GM12865 (cell line): ENCODE measurements at regions not wholly inside any gene's neighbourhood (a gene's known extent, or its start where the extent isn't known, plus 50 kb on each side); places are given as distances from the start of the nearest gene placed in this dataset.
A peak's percentile ranks its signal among the peaks of the same experiment; 100 is the strongest.
"Not testable (repeated sequence)": the region's sequence is repeated elsewhere in the genome, so short reads cannot be mapped to it uniquely, and the experiment has no call there.

ENCODE experiments used
- DNase-seq: peaks from one replicate; pipeline ENCODE4 v3.0.0; 2010; ENCODE audit warnings: low read depth
- H3K4me3 ChIP-seq: 2 replicates; pipeline ENCODE4 v1.5.1; 2011; ENCODE audit warnings: mild to moderate bottlenecking, low read depth, low read length, control low read depth
- CTCF ChIP-seq: IDR thresholded peaks from 2 replicates; pipeline ENCODE4 v1.5.1; 2011; ENCODE audit warnings: low read length, control low read depth, low read depth, inconsistent platforms; ENCODE audit not compliant: insufficient read depth; ENCODE audit errors: missing control alignments

- no peak for TF ChIP-seq CTCF
- no peak overlapping the region for H3K4me3 ChIP-seq
- no peak for DNase-seq
Measured at GRCh38 chr1:89436856-89437255, 73.0 kb downstream of the GBP6 start.

- H3K4me3 ChIP-seq, DNase-seq: not testable (repeated sequence)
Measured at GRCh38 chr1:89438301-89438700, 74.4 kb downstream of the GBP6 start.

GRCh38 chr1:89440911-89441310, 77.1 kb downstream of the GBP6 start:
- H3K4me3 ChIP-seq: no peak overlapping the region
- TF ChIP-seq CTCF: no peak
- no peak for DNase-seq

- DNase-seq: no peak
- H3K4me3 ChIP-seq: no peak overlapping the region
- no peak for TF ChIP-seq CTCF
Measured at GRCh38 chr1:89444791-89445190, 79.8 kb upstream of the LRRC8B start.

GRCh38 chr1:89451011-89451410, 73.6 kb upstream of the LRRC8B start:
- H3K4me3 ChIP-seq: no peak overlapping the region
- no peak for TF ChIP-seq CTCF
- peak; percentile 53 for DNase-seq

GRCh38 chr1:89453123-89453972, 71.3 kb upstream of the LRRC8B start:
- no peak for DNase-seq
- H3K4me3 ChIP-seq: no peak overlapping the region
- TF ChIP-seq CTCF: no peak

- peak; percentile 59 for DNase-seq
- no peak overlapping the region for H3K4me3 ChIP-seq
- TF ChIP-seq CTCF: peak; percentile 54
Measured at GRCh38 chr1:89454845-89455521, 69.6 kb upstream of the LRRC8B start.
